ENCODE measurements at regions not wholly inside any gene's neighbourhood (a gene's known extent, or its start where the extent isn't known, plus 50 kb on each side); places are given as distances from the start of the nearest gene placed in this dataset.

- no peak for TF ChIP-seq POLR2A (IDR thresholded peaks at IDR 0.05)
- no peak for TF ChIP-seq CTCF (IDR thresholded peaks at IDR 0.05)
- no peak for TF ChIP-seq POLR2AphosphoS5 (IDR thresholded peaks at IDR 0.05)
Measured at GRCh38 chr20:51945177-51945576, 142.9 kb upstream of the SALL4 start.
